DOHH2 (cell line): ENCODE measurements at regions not wholly inside any gene's neighbourhood (a gene's known extent, or its start where the extent isn't known, plus 50 kb on each side); places are given as distances from the start of the nearest gene placed in this dataset.
A peak's percentile ranks its signal among the peaks of the same experiment; 100 is the strongest.

Experiments
- H3F3A ChIP-seq: fragments of 200-600 bp; sonication (generic), shearing (Covaris generic); 2 replicates; pipeline ENCODE4 v1.6.0; 2016; ENCODE audit warnings: antibody characterized with exemption, mild to moderate bottlenecking; ENCODE audit not compliant: control insufficient read depth, insufficient read depth
- H3K27ac ChIP-seq: fragments of 200-600 bp; sonication (generic); 2 replicates; pipeline ENCODE4 v1.5.1; 2014; ENCODE audit warnings: low read depth, mild to moderate bottlenecking, low read length, moderate library complexity
- H3K27me3 ChIP-seq: fragments of 200-600 bp; sonication (generic); 2 replicates; pipeline ENCODE4 v1.6.1; 2014; ENCODE audit warnings: mild to moderate bottlenecking, low read length, mixed read lengths; ENCODE audit not compliant: control insufficient read depth
- H3K36me3 ChIP-seq: fragments of 200-600 bp; sonication (generic); 2 replicates; pipeline ENCODE4 v1.6.1; 2014; ENCODE audit warnings: mild to moderate bottlenecking, low read length, moderate library complexity, mixed read lengths; ENCODE audit not compliant: control insufficient read depth
- H3K4me1 ChIP-seq: fragments of 200-600 bp; sonication (generic); 2 replicates; pipeline ENCODE4 v1.6.1; 2014; ENCODE audit warnings: mild to moderate bottlenecking, low read length, mixed read lengths; ENCODE audit not compliant: control insufficient read depth
- H3K4me2 ChIP-seq: fragments of 200-600 bp; sonication (generic); 2 replicates; pipeline ENCODE4 v1.6.0; 2014; ENCODE audit warnings: mild to moderate bottlenecking, low read length, moderate library complexity
- H3K4me3 ChIP-seq: fragments of 200-600 bp; sonication (generic); 2 replicates; pipeline ENCODE4 v1.5.1; 2014; ENCODE audit warnings: mild to moderate bottlenecking, low read length, mixed read lengths
- H3K79me2 ChIP-seq: fragments of 200-600 bp; sonication (generic); 2 replicates; pipeline ENCODE4 v1.6.1; 2014; ENCODE audit warnings: mild to moderate bottlenecking, low read length, mixed read lengths; ENCODE audit not compliant: control insufficient read depth
- H3K9me2 ChIP-seq: fragments of 200-600 bp; sonication (generic); replicated peaks from 2 replicates; pipeline ENCODE4 v1.6.1; 2014; ENCODE audit warnings: mild to moderate bottlenecking, low read length, mixed read lengths; ENCODE audit not compliant: control insufficient read depth
- H3K9me3 ChIP-seq: fragments of 200-600 bp; sonication (generic); 2 replicates; pipeline ENCODE4 v1.6.1; 2014; ENCODE audit warnings: antibody characterized with exemption, low read length, mixed read lengths; ENCODE audit not compliant: control insufficient read depth, insufficient read depth
- H4K20me1 ChIP-seq: fragments of 200-600 bp; sonication (generic); 2 replicates; pipeline ENCODE4 v1.6.0; 2014; ENCODE audit warnings: low read depth, mild to moderate bottlenecking, antibody characterized with exemption, low read length, moderate library complexity; ENCODE audit not compliant: control insufficient read depth, insufficient read depth
- EZH2phosphoT487 ChIP-seq: fragments of 200-600 bp; sonication (generic); IDR thresholded peaks from 2 replicates; pipeline ENCODE4 v1.6.1; 2017; ENCODE audit warnings: borderline replicate concordance, mild to moderate bottlenecking, antibody characterized with exemption, low read length, moderate library complexity, mixed read lengths
- TF ChIP-seq, protein P1 (sequence below): fragments of 200-600 bp; sonication (generic); IDR thresholded peaks from one replicate; pipeline ENCODE4 v1.5.1; 2014; ENCODE audit warnings: antibody characterized with exemption, mild to moderate bottlenecking, low read depth, low read length; ENCODE audit not compliant: poor library complexity, severe bottlenecking

DNA sequence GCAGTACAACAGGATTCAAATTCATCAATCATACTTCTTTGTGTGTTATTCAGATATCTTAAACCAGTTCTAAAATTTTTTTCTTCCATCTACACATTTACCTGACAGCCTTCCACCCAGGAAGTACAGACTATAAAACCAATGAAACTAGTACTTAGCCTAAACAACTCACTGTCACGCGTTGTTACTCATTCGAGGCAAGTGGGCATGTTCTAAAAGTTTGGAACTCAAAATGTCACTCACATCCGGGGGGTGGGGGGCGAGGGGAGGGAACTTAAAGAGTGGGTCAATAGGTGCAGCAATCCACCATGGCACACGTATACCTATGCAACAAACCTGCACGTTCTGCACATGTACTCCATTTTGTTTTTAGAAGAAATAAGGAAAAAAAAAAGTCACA is 90.4 kb upstream of the PLEKHM1 start:
- no peak overlapping the region for H3K4me2 ChIP-seq
- peaks cover 33% of the 10 kb centered on the region for H3K36me3 ChIP-seq
- H4K20me1 ChIP-seq: peaks cover 40% of the 10 kb centered on the region
- H3K79me2 ChIP-seq: peaks cover 87% of the 10 kb centered on the region
- peaks cover 15% of the 10 kb centered on the region for H3F3A ChIP-seq
- no peaks in the 10 kb centered on the region for H3K9me3 ChIP-seq
- H3K4me3 ChIP-seq: no peak overlapping the region
- no peaks in the 10 kb centered on the region for H3K27me3 ChIP-seq
- TF ChIP-seq EZH2phosphoT487: no peak
- TF ChIP-seq, protein P1, sequence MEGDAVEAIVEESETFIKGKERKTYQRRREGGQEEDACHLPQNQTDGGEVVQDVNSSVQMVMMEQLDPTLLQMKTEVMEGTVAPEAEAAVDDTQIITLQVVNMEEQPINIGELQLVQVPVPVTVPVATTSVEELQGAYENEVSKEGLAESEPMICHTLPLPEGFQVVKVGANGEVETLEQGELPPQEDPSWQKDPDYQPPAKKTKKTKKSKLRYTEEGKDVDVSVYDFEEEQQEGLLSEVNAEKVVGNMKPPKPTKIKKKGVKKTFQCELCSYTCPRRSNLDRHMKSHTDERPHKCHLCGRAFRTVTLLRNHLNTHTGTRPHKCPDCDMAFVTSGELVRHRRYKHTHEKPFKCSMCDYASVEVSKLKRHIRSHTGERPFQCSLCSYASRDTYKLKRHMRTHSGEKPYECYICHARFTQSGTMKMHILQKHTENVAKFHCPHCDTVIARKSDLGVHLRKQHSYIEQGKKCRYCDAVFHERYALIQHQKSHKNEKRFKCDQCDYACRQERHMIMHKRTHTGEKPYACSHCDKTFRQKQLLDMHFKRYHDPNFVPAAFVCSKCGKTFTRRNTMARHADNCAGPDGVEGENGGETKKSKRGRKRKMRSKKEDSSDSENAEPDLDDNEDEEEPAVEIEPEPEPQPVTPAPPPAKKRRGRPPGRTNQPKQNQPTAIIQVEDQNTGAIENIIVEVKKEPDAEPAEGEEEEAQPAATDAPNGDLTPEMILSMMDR: no peak
- no peak overlapping the region for H3K27ac ChIP-seq
- peaks cover 16% of the 10 kb centered on the region for H3K4me1 ChIP-seq
- H3K9me2 ChIP-seq: no peaks in the 10 kb centered on the region

DNA sequence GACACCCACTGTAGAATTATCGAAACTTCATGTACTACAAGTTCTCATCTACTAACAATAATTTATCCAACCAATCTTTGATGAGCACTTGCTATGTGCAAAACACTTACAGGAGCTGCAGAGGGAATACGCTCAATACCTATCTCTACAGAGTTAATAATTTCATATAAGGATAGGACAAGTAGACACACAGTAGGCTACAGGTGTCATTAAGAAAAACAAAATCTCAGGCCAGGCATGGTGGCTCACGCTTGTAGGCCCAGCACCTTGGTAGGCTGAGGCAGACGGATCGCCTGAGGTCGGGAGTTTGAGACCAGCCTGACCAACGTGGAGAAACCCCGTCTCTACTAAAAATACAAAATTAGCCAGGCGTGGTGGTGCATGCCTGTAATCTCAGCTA is 91.3 kb upstream of the PLEKHM1 start:
- Histone ChIP-seq H3K4me1 (peaks cover 16% of the 10 kb centered on the region), H3K9me2 (no peaks in the 10 kb centered on the region), H3K27me3 (no peaks in the 10 kb centered on the region), H3K4me3 (no peak overlapping the region), H3K4me2 (no peak overlapping the region), H3K27ac (no peak overlapping the region), H4K20me1 (peaks cover 36% of the 10 kb centered on the region), H3F3A (peaks cover 15% of the 10 kb centered on the region), H3K9me3 (no peaks in the 10 kb centered on the region), H3K36me3 (peaks cover 33% of the 10 kb centered on the region), H3K79me2 (peaks cover 77% of the 10 kb centered on the region)
- TF ChIP-seq, protein P1: no peak
- TF ChIP-seq EZH2phosphoT487: no peak

DNA sequence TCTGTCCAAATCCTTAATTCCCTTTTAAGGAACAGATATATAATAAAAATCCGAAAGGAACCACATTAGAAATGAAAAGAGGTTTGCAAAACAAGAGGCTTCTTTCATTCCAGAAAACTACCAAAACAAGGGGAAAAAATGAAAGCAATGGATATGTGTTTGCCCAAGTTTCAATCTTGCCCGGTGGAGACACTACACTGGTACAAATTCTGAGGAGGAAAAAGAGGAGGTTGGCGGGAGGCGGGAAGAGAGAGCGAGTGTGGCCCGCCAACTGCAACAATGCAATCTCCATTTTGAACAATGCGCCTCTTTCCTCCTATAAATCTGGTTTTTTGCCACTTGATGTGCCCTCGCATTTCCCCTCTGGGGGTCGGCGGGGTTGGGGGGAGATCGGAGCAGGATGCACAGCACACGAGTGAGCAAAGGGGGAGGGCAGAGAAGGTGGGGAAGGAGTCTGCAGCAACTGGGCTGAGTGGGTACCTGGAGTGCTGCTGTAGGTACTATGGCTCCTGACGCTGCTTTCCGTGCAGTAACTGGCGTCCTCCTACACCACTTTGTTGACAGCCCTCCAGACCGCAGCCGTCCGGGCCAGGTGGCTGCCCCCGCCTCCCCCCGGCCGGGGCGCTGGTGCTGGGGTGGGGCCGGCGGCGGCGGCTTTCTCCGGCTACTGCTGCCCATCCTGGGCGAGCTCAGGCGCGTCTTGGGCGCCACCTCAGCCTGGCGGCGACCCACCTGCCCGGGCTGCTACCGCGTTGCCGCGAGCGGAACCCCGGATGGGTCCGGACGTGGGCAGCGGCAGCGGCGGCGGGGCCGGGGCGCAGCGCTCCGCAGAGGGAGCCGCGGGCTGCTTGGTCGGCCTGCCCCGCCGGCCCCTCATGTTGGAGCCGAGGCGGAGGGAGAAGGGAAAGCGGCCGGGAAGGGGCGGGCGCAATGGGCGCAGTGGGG is 93.8 kb upstream of the PLEKHM1 start:
- Histone ChIP-seq H3K4me2 (peak overlapping the region; percentile 77), H3K4me1 (peaks cover 16% of the 10 kb centered on the region), H3F3A (peaks cover 15% of the 10 kb centered on the region), H3K9me2 (no peaks in the 10 kb centered on the region), H3K79me2 (peaks cover 52% of the 10 kb centered on the region), H3K4me3 (peak overlapping the region; percentile 87), H3K27me3 (no peaks in the 10 kb centered on the region), H3K36me3 (peaks cover 33% of the 10 kb centered on the region), H3K27ac (peak overlapping the region; percentile 84), H3K9me3 (no peaks in the 10 kb centered on the region), H4K20me1 (peaks cover 22% of the 10 kb centered on the region)
- no peak for TF ChIP-seq EZH2phosphoT487
- TF ChIP-seq, protein P1: no peak
